ENCODE measurements at regions not wholly inside any gene's neighbourhood (a gene's known extent, or its start where the extent isn't known, plus 50 kb on each side); places are given as distances from the start of the nearest gene placed in this dataset.

- no peak for TF ChIP-seq CTCF (IDR thresholded peaks at IDR 0.05 in 8 of 11, conservative IDR thresholded peaks at IDR 0.05 in 3 of 11)
- no peak for TF ChIP-seq POLR2A (IDR thresholded peaks at IDR 0.05)
- no peak for TF ChIP-seq POLR2AphosphoS5 (IDR thresholded peaks at IDR 0.05)
These were observed 455.3 kb downstream of the KCTD8 start for GRCh38 chr4:43993196-43993902.
